Upper lobe of left lung (tissue), 6 donors: ENCODE measurements at regions not wholly inside any gene's neighbourhood (a gene's known extent, or its start where the extent isn't known, plus 50 kb on each side); places are given as distances from the start of the nearest gene placed in this dataset.

Experiments
- ATAC-seq, 2 donors: fragments of 200-7000 bp; cut with Tn5 transposase; one replicate each; pipeline ENCODE4 v1.9.1; 2022; ENCODE audit warnings: mild to moderate bottlenecking in 2 of 2, moderate library complexity in 2 of 2; ENCODE audit not compliant: low FRiP score in 2 of 2
- DNase-seq, 2 donors: peaks; one replicate each; pipeline ENCODE4 v3.0.0-alpha.2; 2019 to 2020
- H3K27ac ChIP-seq, 4 donors: fragments of 200-600 bp; sonication (generic); one replicate each; pipeline ENCODE4 v1.5.1; 2016 to 2019
- H3K27me3 ChIP-seq, 4 donors: fragments of 200-600 bp; sonication (generic); one replicate each; pipeline ENCODE4 v1.5.1; 2017 to 2019
- H3K36me3 ChIP-seq, 4 donors: fragments of 200-600 bp; sonication (generic); one replicate each; pipeline ENCODE4 v1.5.1; 2016 to 2019
- H3K4me1 ChIP-seq, 4 donors: fragments of 200-600 bp; sonication (generic); one replicate each; pipeline ENCODE4 v1.5.1; 2018 to 2019
- H3K4me3 ChIP-seq, 4 donors: fragments of 200-600 bp; sonication (generic); one replicate each; pipeline ENCODE4 v1.5.1; 2017 to 2019; ENCODE audit warnings: mild to moderate bottlenecking in 2 of 4, moderate library complexity in 1 of 4
- H3K9me3 ChIP-seq, 4 donors: fragments of 200-600 bp; sonication (generic); one replicate each; pipeline ENCODE4 v1.5.1; 2018 to 2019
- CTCF ChIP-seq, 6 experiments: fragments of 450-650 bp in 4 of 6; fragments of 200-600 bp in 2 of 6; sonication (generic) in 2 of 6; IDR thresholded peaks; one replicate each; pipeline ENCODE4 v1.5.1; 2016 to 2019; ENCODE audit warnings: antibody characterized with exemption in 6 of 6
- EP300 ChIP-seq, 4 donors: sonication (generic); formaldehyde crosslinking; IDR thresholded peaks; one replicate each; pipeline ENCODE4 v1.5.1; 2017; ENCODE audit warnings: antibody characterized with exemption in 4 of 4, control low read depth in 2 of 4
- POLR2A ChIP-seq, 4 donors: fragments of 450-650 bp; IDR thresholded peaks; one replicate each; pipeline ENCODE4 v1.5.1; 2016 to 2017; ENCODE audit warnings: antibody characterized with exemption in 4 of 4, mild to moderate bottlenecking in 2 of 4
- POLR2AphosphoS5 ChIP-seq, 2 donors: sonication (generic); formaldehyde crosslinking; IDR thresholded peaks; one replicate each; pipeline ENCODE4 v1.5.1; 2017; ENCODE audit warnings: antibody characterized with exemption in 2 of 2
- WGBS, 2 donors: methylation state at CpG; one replicate each; pipeline ENCODE4 v1.1.5; 2017 to 2018; 5-methylcytosine and 5-hydroxymethylcytosine counted together
- donor health status: DM: no; HTN: no; CAD: no; lungs with moderate emphysema.
- donor health status: DM: no; HTN: yes; CAD: no; lungs with severe emphysema.

- no peaks in the 10 kb centered on the region for H3K9me3 ChIP-seq
- no peaks in the 10 kb centered on the region for H3K36me3 ChIP-seq
- 28 to 35% methylated on average over 3 of the region's 3 CpGs for WGBS, 2 donors
- no peak for DNase-seq
- TF ChIP-seq EP300 (IDR thresholded peaks at IDR 0.05) (no peak), CTCF (IDR thresholded peaks at IDR 0.05) (no peak), POLR2AphosphoS5 (IDR thresholded peaks at IDR 0.05) (no peak), POLR2A (IDR thresholded peaks at IDR 0.05) (no peak)
- ATAC-seq = no peak
- no peak overlapping the region for H3K4me3 ChIP-seq
- H3K27me3 ChIP-seq = no peaks in the 10 kb centered on the region
- no peaks in the 10 kb centered on the region for H3K4me1 ChIP-seq
- H3K27ac ChIP-seq = no peak overlapping the region
Observed at GRCh38 chr11:122045181-122045586, 70.8 kb downstream of the BLID start.

DNA sequence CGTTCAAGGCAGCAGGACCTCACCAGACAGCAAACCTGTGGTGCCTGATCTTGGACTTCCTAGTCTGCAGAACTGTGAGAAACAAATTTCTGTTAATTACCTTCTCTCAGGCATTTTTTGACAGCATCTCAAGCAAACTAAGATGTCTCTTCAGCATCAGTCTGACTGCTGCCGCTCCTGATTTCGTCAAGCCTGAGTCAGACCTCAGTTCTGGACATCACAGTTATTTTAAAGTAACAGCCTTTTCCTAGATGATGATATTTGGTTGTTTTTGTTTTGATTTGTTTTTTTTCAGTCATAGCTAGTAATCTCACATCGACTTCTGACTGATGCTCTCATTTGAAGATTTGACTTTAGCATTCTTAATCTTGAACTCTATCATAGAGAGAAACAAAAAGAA lies 71.9 kb downstream of the BLID start:
- TF ChIP-seq CTCF (IDR thresholded peaks at IDR 0.05) (no peak), POLR2A (IDR thresholded peaks at IDR 0.05) (no peak), EP300 (IDR thresholded peaks at IDR 0.05) (no peak), POLR2AphosphoS5 (IDR thresholded peaks at IDR 0.05) (no peak)
- DNase-seq (no peak), ATAC-seq (no peak)
- Histone ChIP-seq H3K9me3 (no peaks in the 10 kb centered on the region), H3K27me3 (no peaks in the 10 kb centered on the region), H3K4me1 (no peaks in the 10 kb centered on the region), H3K27ac (no peak overlapping the region), H3K36me3 (no peaks in the 10 kb centered on the region), H3K4me3 (no peak overlapping the region)
- 68% methylated on average over 4 of the region's 4 CpGs for WGBS, 2 donors

DNA sequence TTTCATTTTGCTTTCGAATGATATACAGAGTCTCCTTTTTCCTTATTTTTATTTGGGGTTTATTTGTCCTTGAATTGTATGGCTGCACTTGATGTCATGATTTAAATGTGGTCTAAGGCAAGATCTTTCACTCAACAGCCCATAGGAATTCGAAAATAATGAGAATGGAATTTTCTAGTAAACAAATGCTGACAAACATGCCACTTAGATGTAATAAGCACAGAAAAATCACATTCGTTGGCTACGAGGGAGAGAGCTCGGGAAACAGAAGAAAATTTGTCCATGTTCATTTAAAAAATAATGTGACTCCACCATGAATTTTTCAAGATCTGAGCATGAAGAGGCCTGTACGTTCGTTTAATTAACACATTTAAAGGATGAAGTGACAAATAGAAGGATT lies 73.0 kb downstream of the BLID start:
- Histone ChIP-seq H3K4me3 (no peak overlapping the region), H3K27ac (no peak overlapping the region), H3K27me3 (no peaks in the 10 kb centered on the region), H3K9me3 (no peaks in the 10 kb centered on the region), H3K4me1 (no peaks in the 10 kb centered on the region), H3K36me3 (no peaks in the 10 kb centered on the region)
- ATAC-seq = no peak
- 62 to 66% methylated on average over 7 of the region's 7 CpGs for WGBS, 2 donors
- TF ChIP-seq POLR2A (IDR thresholded peaks at IDR 0.05) (no peak), EP300 (IDR thresholded peaks at IDR 0.05) (no peak)
- DNase-seq = no peak

DNA sequence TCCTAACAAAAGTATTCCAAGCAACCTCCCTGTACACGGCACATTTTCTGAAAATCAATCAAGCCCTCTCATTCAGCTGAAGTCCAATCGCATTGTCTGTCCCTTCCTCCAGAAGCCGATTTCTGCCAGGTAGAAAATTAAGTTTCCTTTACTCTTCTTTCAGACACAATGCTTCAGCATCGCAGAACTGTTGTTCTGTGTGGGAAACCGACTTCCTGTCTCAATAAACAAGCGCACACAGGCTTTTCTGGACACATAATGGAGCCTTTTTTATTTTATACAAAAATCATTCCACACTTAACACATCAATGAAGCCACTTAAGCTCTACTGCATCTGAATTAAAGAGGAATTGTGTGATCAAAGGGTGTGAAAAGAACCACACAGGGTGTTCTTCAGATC lies 75.6 kb downstream of the BLID start:
- no peak overlapping the region for H3K4me3 ChIP-seq
- no peaks in the 10 kb centered on the region for H3K9me3 ChIP-seq
- DNase-seq (no peak), ATAC-seq (no peak)
- TF ChIP-seq POLR2A (IDR thresholded peaks at IDR 0.05) (no peak), EP300 (IDR thresholded peaks at IDR 0.05) (no peak), POLR2AphosphoS5 (IDR thresholded peaks at IDR 0.05) (no peak), CTCF (IDR thresholded peaks at IDR 0.05) (no peak)
- H3K27me3 ChIP-seq = no peaks in the 10 kb centered on the region
- no peaks in the 10 kb centered on the region for H3K36me3 ChIP-seq
- WGBS, 2 donors = 20 to 41% methylated on average over 6 of the region's 6 CpGs
- H3K4me1 ChIP-seq = no peaks in the 10 kb centered on the region
- no peak overlapping the region for H3K27ac ChIP-seq

GRCh38 chr11:122038543-122038942 lies 77.5 kb downstream of the BLID start:
- WGBS, 2 donors = 63 to 65% methylated on average over 2 of the region's 2 CpGs
- no peak for TF ChIP-seq POLR2AphosphoS5 (IDR thresholded peaks at IDR 0.05)
- no peak for TF ChIP-seq EP300 (IDR thresholded peaks at IDR 0.05)
- TF ChIP-seq POLR2A (IDR thresholded peaks at IDR 0.05) = no peak
- no peak for TF ChIP-seq CTCF (IDR thresholded peaks at IDR 0.05)
- DNase-seq (no peak), ATAC-seq (no peak)
- no peak overlapping the region for H3K27ac ChIP-seq
- no peaks in the 10 kb centered on the region for H3K36me3 ChIP-seq
- H3K4me3 ChIP-seq = no peak overlapping the region
- H3K4me1 ChIP-seq = no peaks in the 10 kb centered on the region
- H3K9me3 ChIP-seq = no peaks in the 10 kb centered on the region
- H3K27me3 ChIP-seq = no peaks in the 10 kb centered on the region
